Activated CD8-positive, alpha-beta memory T cell treated with anti-CD3 and anti-CD28 coated beads, Interleukin-2, amount 10 ng/mL, durations not matched to agents 7 days and 5 days (primary cell): ENCODE measurements at regions not wholly inside any gene's neighbourhood (a gene's known extent, or its start where the extent isn't known, plus 50 kb on each side); places are given as distances from the start of the nearest gene placed in this dataset.
"Not testable (repeated sequence)": the region's sequence is repeated elsewhere in the genome, so short reads cannot be mapped to it uniquely, and the experiment has no call there.

Experiments
- ATAC-seq: fragments of 150-1000 bp; cut with Tn5 transposase; one replicate; pipeline ENCODE4 v1.10.0; 2021; ENCODE audit warnings: moderate library complexity
- CTCF ChIA-PET: fragments of 350-600 bp; sonication (Branson Sonifier 250); formaldehyde crosslinking; loops from one replicate; lab custom pipeline; 2021; ENCODE audit warnings: antibody characterized with exemption; lab: Charles Lee
- DNase-seq: peaks from one replicate; pipeline ENCODE4 v3.0.0-alpha.2; 2020
- H3K27ac Mint-ChIP-seq: one replicate; pipeline ENCODE4 v1.8.0; 2021; ENCODE audit warnings: mild to moderate bottlenecking, mixed read lengths
- H3K27me3 Mint-ChIP-seq: one replicate; pipeline ENCODE4 v1.8.0; 2021; ENCODE audit warnings: mixed read lengths
- H3K36me3 Mint-ChIP-seq: one replicate; pipeline ENCODE4 v1.8.0; 2021; ENCODE audit warnings: mild to moderate bottlenecking, mixed read lengths
- H3K4me1 Mint-ChIP-seq: one replicate; pipeline ENCODE4 v1.8.0; 2021; ENCODE audit warnings: mixed read lengths
- H3K4me3 Mint-ChIP-seq: one replicate; pipeline ENCODE4 v1.8.0; 2021; ENCODE audit warnings: mild to moderate bottlenecking, moderate library complexity, mixed read lengths
- H3K9me3 Mint-ChIP-seq: one replicate; pipeline ENCODE4 v1.8.0; 2022; ENCODE audit warnings: low read depth, mixed read lengths

DNA sequence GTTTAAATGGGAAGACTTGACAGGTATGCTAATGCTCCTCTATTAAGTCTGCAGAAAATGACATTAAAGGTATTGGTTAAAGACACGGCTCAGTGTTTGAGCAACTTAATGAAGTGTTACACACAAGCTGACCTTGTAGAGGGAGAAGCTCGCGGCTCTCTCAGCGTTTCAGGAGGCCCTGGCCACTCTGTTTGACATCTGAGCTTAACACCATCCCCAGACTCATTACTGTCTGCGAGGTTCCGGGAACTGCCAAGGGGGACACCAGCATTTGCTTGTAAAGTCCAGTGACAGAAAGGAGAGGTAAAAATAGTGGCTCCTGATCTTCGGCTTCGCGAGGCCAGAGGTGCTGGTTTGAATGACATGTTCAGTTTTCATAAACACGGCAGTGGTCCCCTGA, 540.7 kb upstream of the CADM1 start:
- Mint-ChIP-seq H3K4me3 (no peak overlapping the region), H3K9me3 (no peaks in the 10 kb centered on the region), H3K36me3 (no peaks in the 10 kb centered on the region), H3K27me3 (no peaks in the 10 kb centered on the region), H3K27ac (no peak overlapping the region), H3K4me1 (no peaks in the 10 kb centered on the region)
- ATAC-seq (no peak), DNase-seq (no peak)
- CTCF ChIA-PET = no interaction called here

- no peaks in the 10 kb centered on the region for H3K9me3 Mint-ChIP-seq
- no peak overlapping the region for H3K27ac Mint-ChIP-seq
- H3K27me3 Mint-ChIP-seq = no peaks in the 10 kb centered on the region
- no peaks in the 10 kb centered on the region for H3K4me1 Mint-ChIP-seq
- H3K4me3 Mint-ChIP-seq = no peak overlapping the region
- CTCF ChIA-PET = no interaction called here
- ATAC-seq = no peak
- no peaks in the 10 kb centered on the region for H3K36me3 Mint-ChIP-seq
- no peak for DNase-seq
These were observed 540.3 kb upstream of the CADM1 start for GRCh38 chr11:116044520-116044919.

GRCh38 chr11:116043857-116044256, 539.6 kb upstream of the CADM1 start:
- Mint-ChIP-seq H3K27ac (no peak overlapping the region), H3K9me3 (no peaks in the 10 kb centered on the region), H3K4me1 (no peaks in the 10 kb centered on the region), H3K36me3 (no peaks in the 10 kb centered on the region), H3K27me3 (no peaks in the 10 kb centered on the region), H3K4me3 (no peak overlapping the region)
- DNase-seq = no peak
- no peak for ATAC-seq
- CTCF ChIA-PET = no interaction called here

GRCh38 chr11:116043059-116043458, 538.8 kb upstream of the CADM1 start:
- DNase-seq, CTCF ChIA-PET, H3K9me3 Mint-ChIP-seq, H3K36me3 Mint-ChIP-seq, H3K27ac Mint-ChIP-seq, ATAC-seq, H3K27me3 Mint-ChIP-seq, H3K4me1 Mint-ChIP-seq, H3K4me3 Mint-ChIP-seq: not testable (repeated sequence)

DNA sequence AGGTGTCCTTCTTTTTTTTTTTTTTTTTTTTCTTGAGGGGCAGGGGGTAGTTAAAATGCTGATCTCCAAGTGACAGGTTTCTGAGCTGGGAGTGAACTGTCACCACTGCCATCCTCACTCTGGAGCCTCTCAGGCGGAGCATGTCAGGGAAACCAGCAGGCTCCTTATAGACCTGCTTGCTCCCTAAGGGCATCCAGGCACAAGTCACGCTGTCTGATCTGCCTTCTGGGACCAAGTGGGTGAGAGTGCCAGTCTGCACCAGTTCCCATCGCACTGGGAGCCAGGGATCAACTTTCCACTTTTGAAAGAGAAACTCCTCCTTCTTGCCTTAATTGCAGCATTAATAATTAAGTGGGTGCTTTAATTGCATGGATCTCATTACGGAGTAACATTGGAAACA, 537.9 kb upstream of the CADM1 start:
- no peaks in the 10 kb centered on the region for H3K36me3 Mint-ChIP-seq
- ATAC-seq (no peak), DNase-seq (no peak)
- no peak overlapping the region for H3K27ac Mint-ChIP-seq
- no peaks in the 10 kb centered on the region for H3K4me1 Mint-ChIP-seq
- H3K9me3 Mint-ChIP-seq = no peaks in the 10 kb centered on the region
- H3K27me3 Mint-ChIP-seq = no peaks in the 10 kb centered on the region
- CTCF ChIA-PET = no interaction called here
- no peak overlapping the region for H3K4me3 Mint-ChIP-seq

DNA sequence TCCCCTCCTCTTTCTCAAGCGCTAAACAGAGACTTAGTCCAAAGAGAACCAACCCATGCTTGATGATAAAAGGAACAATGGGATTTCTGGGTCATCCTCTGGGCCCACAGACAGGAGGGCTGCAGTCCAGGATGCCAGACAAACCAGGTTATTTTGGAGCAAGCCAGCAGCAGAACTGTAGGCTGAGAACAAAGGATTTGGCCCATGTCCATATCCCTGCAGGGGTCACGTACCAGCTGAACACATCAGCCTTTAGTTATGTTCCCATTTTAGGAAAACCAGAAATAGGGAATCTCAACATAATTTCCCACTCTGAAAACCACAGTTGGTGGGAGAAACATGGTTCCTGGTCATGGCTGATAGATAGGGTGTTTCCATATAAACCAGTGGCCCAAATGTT, 533.6 kb upstream of the CADM1 start:
- CTCF ChIA-PET = no interaction called here
- Mint-ChIP-seq H3K27me3 (no peaks in the 10 kb centered on the region), H3K9me3 (no peaks in the 10 kb centered on the region), H3K27ac (no peak overlapping the region), H3K4me3 (no peak overlapping the region), H3K36me3 (no peaks in the 10 kb centered on the region), H3K4me1 (no peaks in the 10 kb centered on the region)
- DNase-seq (no peak), ATAC-seq (no peak)

GRCh38 chr11:116035977-116036376, 531.8 kb upstream of the CADM1 start:
- CTCF ChIA-PET = no interaction called here
- no peak overlapping the region for H3K27ac Mint-ChIP-seq
- H3K9me3 Mint-ChIP-seq = no peaks in the 10 kb centered on the region
- no peak overlapping the region for H3K4me3 Mint-ChIP-seq
- H3K27me3 Mint-ChIP-seq = no peaks in the 10 kb centered on the region
- H3K36me3 Mint-ChIP-seq = no peaks in the 10 kb centered on the region
- DNase-seq = no peak
- no peak for ATAC-seq
- H3K4me1 Mint-ChIP-seq = no peaks in the 10 kb centered on the region

GRCh38 chr11:116033931-116034553, 529.8 kb upstream of the CADM1 start:
- Mint-ChIP-seq H3K9me3 (peaks cover 2% of the 10 kb centered on the region), H3K4me1 (no peaks in the 10 kb centered on the region), H3K27me3 (no peaks in the 10 kb centered on the region), H3K4me3 (no peak overlapping the region), H3K27ac (no peak overlapping the region), H3K36me3 (no peaks in the 10 kb centered on the region)
- DNase-seq (no peak), ATAC-seq (no peak)
- CTCF ChIA-PET = no interaction called here

DNA sequence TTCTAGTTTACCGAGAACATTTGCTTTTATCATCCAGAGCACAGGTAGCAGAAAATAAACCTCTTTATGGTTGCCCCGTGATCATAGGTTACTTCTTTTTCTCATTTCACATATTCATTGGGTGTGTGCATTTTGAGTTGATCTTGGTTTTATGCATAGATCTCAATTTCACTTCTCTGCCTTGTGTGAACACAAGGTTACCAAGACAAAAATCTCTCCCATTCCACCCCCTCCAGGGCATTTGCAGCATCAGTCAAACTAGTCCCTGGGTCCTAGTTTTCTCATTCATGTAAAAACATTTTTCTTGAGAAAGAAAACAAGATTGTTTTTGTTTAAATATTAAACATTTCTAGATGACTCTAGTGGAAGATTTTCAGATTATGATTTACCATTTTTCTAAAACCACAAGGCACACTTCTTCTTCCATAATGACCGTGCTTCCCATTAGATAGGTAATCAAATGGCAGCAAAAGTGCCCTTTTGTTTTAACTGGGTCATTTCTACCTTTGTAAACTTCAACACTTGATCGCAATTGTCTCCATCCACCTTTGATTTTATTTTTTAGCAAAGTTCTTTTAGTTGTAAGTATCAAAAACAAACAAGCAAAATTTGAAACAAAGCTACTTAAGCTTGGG, 526.6 kb upstream of the CADM1 start:
- CTCF ChIA-PET = no interaction called here
- ATAC-seq (no peak), DNase-seq (no peak)
- no peaks in the 10 kb centered on the region for H3K4me1 Mint-ChIP-seq
- no peak overlapping the region for H3K27ac Mint-ChIP-seq
- H3K4me3 Mint-ChIP-seq = no peak overlapping the region
- peaks cover 2% of the 10 kb centered on the region for H3K9me3 Mint-ChIP-seq
- H3K36me3 Mint-ChIP-seq = no peaks in the 10 kb centered on the region
- no peaks in the 10 kb centered on the region for H3K27me3 Mint-ChIP-seq

- ATAC-seq, DNase-seq, CTCF ChIA-PET, H3K4me1 Mint-ChIP-seq, H3K27me3 Mint-ChIP-seq, H3K36me3 Mint-ChIP-seq, H3K4me3 Mint-ChIP-seq, H3K27ac Mint-ChIP-seq, H3K9me3 Mint-ChIP-seq: not testable (repeated sequence)
These were observed 524.3 kb upstream of the CADM1 start for GRCh38 chr11:116028506-116028905.

DNA sequence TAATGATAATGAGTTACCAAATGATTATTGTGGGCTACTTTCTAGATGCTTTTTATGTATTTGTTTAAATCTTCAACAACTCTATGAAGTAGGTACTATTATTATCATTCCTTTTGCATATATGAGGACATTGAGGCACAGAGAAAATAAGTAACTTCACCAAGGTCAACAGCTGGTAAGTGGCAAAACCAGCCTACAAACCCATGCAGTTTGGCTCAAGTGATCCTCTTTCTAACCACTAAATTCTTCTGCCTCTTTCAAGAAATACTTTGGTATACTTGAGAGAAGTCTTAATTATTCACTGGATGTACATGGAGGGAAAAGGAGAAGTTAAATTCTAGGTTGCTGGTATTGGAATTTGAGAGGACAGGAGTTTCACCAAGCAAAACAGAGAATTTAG, 495.2 kb upstream of the CADM1 start:
- ATAC-seq (no peak), DNase-seq (no peak)
- Mint-ChIP-seq H3K4me1 (no peaks in the 10 kb centered on the region), H3K9me3 (no peaks in the 10 kb centered on the region), H3K4me3 (no peak overlapping the region), H3K27me3 (no peaks in the 10 kb centered on the region), H3K36me3 (no peaks in the 10 kb centered on the region), H3K27ac (no peak overlapping the region)
- CTCF ChIA-PET = interaction anchor here (0.5 kb wide), 1 partner anchor 1068 kb away, joined by 3 read pairs; no protein-coding TSS in a partner anchor

GRCh38 chr11:115996808-115997188, 492.6 kb upstream of the CADM1 start:
- no peaks in the 10 kb centered on the region for H3K36me3 Mint-ChIP-seq
- H3K27ac Mint-ChIP-seq = no peak overlapping the region
- no peaks in the 10 kb centered on the region for H3K27me3 Mint-ChIP-seq
- H3K9me3 Mint-ChIP-seq = no peaks in the 10 kb centered on the region
- no peak overlapping the region for H3K4me3 Mint-ChIP-seq
- ATAC-seq (no peak), DNase-seq (no peak)
- CTCF ChIA-PET = no interaction called here
- no peaks in the 10 kb centered on the region for H3K4me1 Mint-ChIP-seq

DNA sequence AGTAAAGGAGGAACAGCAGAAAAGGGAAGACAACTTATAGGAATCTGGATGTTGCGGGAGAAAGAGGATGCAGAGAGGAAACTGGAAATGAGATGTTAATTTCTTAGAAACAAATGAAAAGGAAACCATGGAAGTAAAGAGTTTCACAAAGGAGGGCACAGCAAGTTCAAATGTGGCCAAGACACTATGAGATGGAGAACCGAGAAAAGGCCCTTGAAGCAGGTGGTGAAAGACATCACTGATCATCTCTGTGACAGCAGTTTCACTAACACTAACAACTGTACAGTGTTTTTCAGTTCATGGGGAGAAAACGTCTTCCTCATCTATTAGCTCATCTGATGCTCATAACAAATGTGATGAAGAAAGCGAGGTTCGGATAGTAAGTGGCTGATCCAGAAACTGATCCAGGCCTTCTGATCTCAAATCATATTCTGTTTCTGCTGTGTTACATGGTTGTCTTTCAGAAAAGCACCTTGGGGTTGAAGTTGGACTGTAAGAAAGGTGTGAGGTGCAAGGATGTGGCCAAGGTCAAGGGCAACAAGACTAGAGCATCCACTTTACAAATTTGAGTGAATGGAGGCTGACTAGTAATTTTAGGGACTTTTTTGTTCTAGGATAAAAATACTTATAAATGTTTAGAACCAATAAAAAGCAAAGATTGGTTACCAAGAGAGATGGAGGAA, 492.1 kb upstream of the CADM1 start:
- Mint-ChIP-seq H3K36me3 (no peaks in the 10 kb centered on the region), H3K27me3 (no peaks in the 10 kb centered on the region), H3K4me3 (no peak overlapping the region), H3K4me1 (no peaks in the 10 kb centered on the region), H3K9me3 (no peaks in the 10 kb centered on the region), H3K27ac (no peak overlapping the region)
- CTCF ChIA-PET = no interaction called here
- no peak for DNase-seq
- no peak for ATAC-seq

DNA sequence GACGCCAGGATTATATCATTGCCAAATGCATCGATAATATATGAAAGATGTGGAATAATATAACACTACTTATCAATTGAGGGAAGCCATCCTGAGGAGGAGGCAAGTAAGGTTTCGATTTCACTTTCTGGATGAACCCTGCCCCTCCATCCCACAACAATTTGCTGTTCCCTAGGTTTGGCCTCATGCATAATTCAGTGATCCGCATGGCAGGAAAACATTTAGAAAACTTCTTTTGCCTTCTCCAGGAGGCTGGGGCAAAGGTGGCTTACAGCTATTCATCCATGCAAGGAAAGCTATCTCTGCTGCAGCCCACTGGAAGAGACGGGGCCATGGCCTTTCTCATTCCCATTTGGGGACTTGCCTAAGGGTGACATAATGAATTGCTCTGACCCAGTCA, 489.4 kb upstream of the CADM1 start:
- Mint-ChIP-seq H3K4me3 (no peak overlapping the region), H3K4me1 (no peaks in the 10 kb centered on the region), H3K27ac (no peak overlapping the region), H3K27me3 (no peaks in the 10 kb centered on the region), H3K36me3 (no peaks in the 10 kb centered on the region), H3K9me3 (no peaks in the 10 kb centered on the region)
- no peak for ATAC-seq
- no peak for DNase-seq
- CTCF ChIA-PET = no interaction called here
